Astrocyte (in vitro differentiated cells and primary cell): ENCODE measurements at regions not wholly inside any gene's neighbourhood (a gene's known extent, or its start where the extent isn't known, plus 50 kb on each side); places are given as distances from the start of the nearest gene placed in this dataset.

Experiments used
- DNase-seq: peaks from one replicate; pipeline ENCODE4 v3.0.0-alpha.2; 2010; ENCODE audit warnings: low read depth
- FAIRE-seq: peaks from 2 replicates; lab custom pipeline; 2011; peaks lifted over from hg19 to GRCh38; lab: Jason Lieb, UNC
- H2AFZ ChIP-seq: 2 replicates; pipeline ENCODE4 v1.6.0; 2012; ENCODE audit warnings: low read depth, low read length, inconsistent platforms
- H3K27ac ChIP-seq: 2 replicates; pipeline ENCODE4 v1.5.1; 2011; ENCODE audit warnings: low read depth, low read length, inconsistent platforms
- H3K27me3 ChIP-seq: 2 replicates; pipeline ENCODE4 v1.6.0; 2011; ENCODE audit warnings: low read length, inconsistent platforms; ENCODE audit not compliant: insufficient read depth
- H3K36me3 ChIP-seq: 2 replicates; pipeline ENCODE4 v1.5.1; 2011; ENCODE audit warnings: low read length, inconsistent platforms; ENCODE audit not compliant: insufficient read depth
- H3K4me1 ChIP-seq: 2 replicates; pipeline ENCODE4 v1.5.1; 2011; ENCODE audit warnings: low read length, inconsistent platforms; ENCODE audit not compliant: insufficient read depth
- H3K4me2 ChIP-seq: 2 replicates; pipeline ENCODE4 v1.6.0; 2012; ENCODE audit warnings: low read length, inconsistent platforms
- H3K4me3 ChIP-seq: 2 replicates; pipeline ENCODE4 v1.5.1; 2011; ENCODE audit warnings: low read depth, mild to moderate bottlenecking, low read length, inconsistent platforms; ENCODE audit not compliant: insufficient read depth
- H3K79me2 ChIP-seq: 2 replicates; pipeline ENCODE4 v1.6.0; 2012; ENCODE audit warnings: mild to moderate bottlenecking, low read length, inconsistent platforms; ENCODE audit not compliant: insufficient read depth
- H3K9ac ChIP-seq: 2 replicates; pipeline ENCODE4 v1.6.0; 2012; ENCODE audit warnings: mild to moderate bottlenecking, low read length, inconsistent platforms
- H3K9me3 ChIP-seq: 2 replicates; pipeline ENCODE4 v1.5.1; 2012; ENCODE audit warnings: low read depth, mild to moderate bottlenecking, low read length, inconsistent platforms; ENCODE audit not compliant: insufficient read depth
- H4K20me1 ChIP-seq: 2 replicates; pipeline ENCODE4 v1.6.0; 2012; ENCODE audit warnings: low read length, inconsistent platforms; ENCODE audit not compliant: insufficient read depth
- H3K27ac Mint-ChIP-seq: one replicate; pipeline ENCODE4 v1.8.0; 2021; ENCODE audit warnings: mild to moderate bottlenecking, mixed read lengths; ENCODE audit not compliant: unreplicated experiment
- H3K27me3 Mint-ChIP-seq: one replicate; pipeline ENCODE4 v1.8.0; 2021; ENCODE audit warnings: low read depth, mixed read lengths; ENCODE audit not compliant: unreplicated experiment
- H3K36me3 Mint-ChIP-seq: one replicate; pipeline ENCODE4 v1.8.0; 2021; ENCODE audit warnings: low read depth, mixed read lengths; ENCODE audit not compliant: unreplicated experiment
- H3K4me1 Mint-ChIP-seq: one replicate; pipeline ENCODE4 v1.8.0; 2021; ENCODE audit warnings: low read depth, mixed read lengths; ENCODE audit not compliant: unreplicated experiment
- H3K4me3 Mint-ChIP-seq: one replicate; pipeline ENCODE4 v1.8.0; 2021; ENCODE audit warnings: mild to moderate bottlenecking, moderate library complexity, mixed read lengths; ENCODE audit not compliant: unreplicated experiment
- H3K9me3 Mint-ChIP-seq: one replicate; pipeline ENCODE4 v1.8.0; 2021; ENCODE audit warnings: mild to moderate bottlenecking, mixed read lengths; ENCODE audit not compliant: unreplicated experiment
- EZH2 ChIP-seq: IDR thresholded peaks from 2 replicates; pipeline ENCODE4 v1.6.1; 2012; ENCODE audit warnings: mild to moderate bottlenecking, low read length, inconsistent platforms; ENCODE audit not compliant: insufficient read depth
- TF ChIP-seq, protein P1 (sequence below): IDR thresholded peaks from 2 replicates; pipeline ENCODE4 v1.5.1; 2011; ENCODE audit warnings: low read depth, mild to moderate bottlenecking, inconsistent platforms, low read length, moderate library complexity; ENCODE audit not compliant: insufficient read depth

DNA sequence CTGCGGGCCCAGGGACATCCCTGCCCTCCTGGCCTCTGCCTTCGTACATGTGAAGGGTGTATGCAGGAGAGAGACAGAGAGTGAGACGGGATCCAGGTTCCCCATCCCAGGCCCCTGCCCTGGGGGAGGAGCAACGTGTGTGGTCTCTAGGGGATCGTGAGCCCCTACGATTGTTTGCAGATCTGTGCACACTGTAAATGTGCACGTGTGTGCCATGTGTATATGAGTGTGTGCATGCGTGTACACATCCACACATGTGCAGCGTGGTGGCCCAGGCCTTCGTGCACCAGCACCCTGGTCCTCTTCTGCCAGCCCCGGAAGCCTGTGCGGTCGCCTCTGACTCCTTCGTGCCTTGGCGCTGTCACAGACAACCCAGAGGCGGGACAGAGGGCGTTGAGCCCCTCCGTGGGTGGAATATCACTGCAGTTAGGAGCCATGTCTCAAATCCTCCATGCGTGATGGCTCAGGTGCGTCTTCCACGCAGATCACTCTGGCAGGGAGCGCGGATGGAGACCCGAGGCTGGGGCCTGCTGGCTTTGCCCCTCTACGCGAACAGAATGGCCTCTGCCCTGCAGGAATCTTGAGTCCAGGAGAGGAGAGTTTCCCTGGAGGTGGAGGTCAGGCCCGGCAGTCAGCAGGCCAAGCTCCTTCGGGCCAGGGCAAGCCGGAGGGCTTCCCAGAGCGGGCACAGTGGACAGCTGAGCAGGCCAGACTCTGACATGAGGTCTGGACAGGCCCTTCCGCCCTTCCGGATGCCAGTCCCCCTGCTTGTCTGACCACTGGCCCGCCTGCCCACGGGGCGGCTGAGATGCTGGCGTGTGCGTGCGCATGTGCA is 97.5 kb downstream of the UNCX start:
- DNase-seq, result no peak
- no peak overlapping the region for H3K27ac Mint-ChIP-seq
- Histone ChIP-seq H3K9me3 (no peaks in the 10 kb centered on the region), H3K4me1 (no peaks in the 10 kb centered on the region), H2AFZ (no peak overlapping the region), H3K27ac (no peak overlapping the region), H3K79me2 (no peaks in the 10 kb centered on the region), H4K20me1 (no peaks in the 10 kb centered on the region), H3K4me3 (no peak overlapping the region), H3K9ac (no peak overlapping the region), H3K4me2 (no peak overlapping the region), H3K27me3 (no peaks in the 10 kb centered on the region), H3K36me3 (no peaks in the 10 kb centered on the region)
- FAIRE-seq, result no peak
- H3K36me3 Mint-ChIP-seq, result no peaks in the 10 kb centered on the region
- peaks cover 27% of the 10 kb centered on the region for H3K27me3 Mint-ChIP-seq
- no peaks in the 10 kb centered on the region for H3K4me1 Mint-ChIP-seq
- peaks cover 4% of the 10 kb centered on the region for H3K9me3 Mint-ChIP-seq
- no peak overlapping the region for H3K4me3 Mint-ChIP-seq
- TF ChIP-seq, protein P1, sequence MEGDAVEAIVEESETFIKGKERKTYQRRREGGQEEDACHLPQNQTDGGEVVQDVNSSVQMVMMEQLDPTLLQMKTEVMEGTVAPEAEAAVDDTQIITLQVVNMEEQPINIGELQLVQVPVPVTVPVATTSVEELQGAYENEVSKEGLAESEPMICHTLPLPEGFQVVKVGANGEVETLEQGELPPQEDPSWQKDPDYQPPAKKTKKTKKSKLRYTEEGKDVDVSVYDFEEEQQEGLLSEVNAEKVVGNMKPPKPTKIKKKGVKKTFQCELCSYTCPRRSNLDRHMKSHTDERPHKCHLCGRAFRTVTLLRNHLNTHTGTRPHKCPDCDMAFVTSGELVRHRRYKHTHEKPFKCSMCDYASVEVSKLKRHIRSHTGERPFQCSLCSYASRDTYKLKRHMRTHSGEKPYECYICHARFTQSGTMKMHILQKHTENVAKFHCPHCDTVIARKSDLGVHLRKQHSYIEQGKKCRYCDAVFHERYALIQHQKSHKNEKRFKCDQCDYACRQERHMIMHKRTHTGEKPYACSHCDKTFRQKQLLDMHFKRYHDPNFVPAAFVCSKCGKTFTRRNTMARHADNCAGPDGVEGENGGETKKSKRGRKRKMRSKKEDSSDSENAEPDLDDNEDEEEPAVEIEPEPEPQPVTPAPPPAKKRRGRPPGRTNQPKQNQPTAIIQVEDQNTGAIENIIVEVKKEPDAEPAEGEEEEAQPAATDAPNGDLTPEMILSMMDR, result no peak
- no peak for TF ChIP-seq EZH2

DNA sequence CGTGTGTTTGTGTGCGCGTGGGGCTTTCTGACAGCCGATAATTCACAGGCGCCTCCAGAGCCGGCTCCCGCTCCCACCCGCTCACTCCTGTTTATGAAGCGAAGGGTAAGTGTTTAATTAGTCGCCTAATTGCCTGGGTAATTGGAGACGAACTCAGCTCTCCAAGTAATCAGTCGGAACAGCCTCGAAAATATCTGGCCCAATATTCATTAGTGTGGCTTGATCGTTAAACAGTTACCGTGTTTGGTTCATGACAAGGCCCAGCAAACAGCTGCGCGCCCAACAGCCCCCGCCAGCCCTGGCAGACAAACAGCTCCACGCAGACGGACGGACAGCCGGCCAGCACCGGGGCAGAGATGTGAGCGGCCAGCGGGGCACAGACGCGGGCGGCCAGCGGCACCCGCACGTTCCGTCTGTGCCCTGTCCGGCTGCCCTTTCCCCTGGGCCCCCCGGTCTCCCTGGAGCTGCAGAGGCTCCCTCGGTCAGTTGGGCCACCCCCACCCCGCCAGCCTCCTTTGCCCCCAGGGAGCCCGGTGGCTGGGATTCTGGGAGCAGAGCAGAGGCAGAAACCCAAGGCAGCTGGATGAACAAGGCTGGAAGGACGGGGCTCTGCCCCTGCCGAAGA is 98.2 kb downstream of the UNCX start:
- TF ChIP-seq EZH2, result no peak
- TF ChIP-seq, protein P1, result no peak
- Mint-ChIP-seq H3K9me3 (peaks cover 4% of the 10 kb centered on the region), H3K4me1 (no peaks in the 10 kb centered on the region), H3K27ac (no peak overlapping the region), H3K4me3 (no peak overlapping the region), H3K36me3 (no peaks in the 10 kb centered on the region), H3K27me3 (peaks cover 28% of the 10 kb centered on the region)
- Histone ChIP-seq H3K79me2 (no peaks in the 10 kb centered on the region), H3K9me3 (no peaks in the 10 kb centered on the region), H3K4me3 (no peak overlapping the region), H3K27me3 (no peaks in the 10 kb centered on the region), H3K27ac (no peak overlapping the region), H2AFZ (no peak overlapping the region), H3K9ac (no peak overlapping the region), H3K36me3 (no peaks in the 10 kb centered on the region), H3K4me1 (no peaks in the 10 kb centered on the region), H4K20me1 (no peaks in the 10 kb centered on the region), H3K4me2 (no peak overlapping the region)
- DNase-seq (no peak), FAIRE-seq (no peak)
